HG02943 (cell line): ENCODE measurements at regions not wholly inside any gene's neighbourhood (a gene's known extent, or its start where the extent isn't known, plus 50 kb on each side); places are given as distances from the start of the nearest gene placed in this dataset.

Source experiments
- ATAC-seq: cut with Tn5 transposase; IDR thresholded peaks from one replicate; pipeline ENCODE4 v1.9.1; 2021; ENCODE audit warnings: mild to moderate bottlenecking, low read depth, moderate library complexity; ENCODE audit not compliant: unreplicated experiment

GRCh38 chr2:4130651-4131050, 427.3 kb downstream of the DCDC2C start:
- ATAC-seq: no peak

- ATAC-seq: no peak
These were observed 431.5 kb downstream of the DCDC2C start for GRCh38 chr2:4134551-4135550.

GRCh38 chr2:4135765-4136164, 432.4 kb downstream of the DCDC2C start:
- ATAC-seq: no peak

GRCh38 chr2:4139316-4139715, 435.9 kb downstream of the DCDC2C start:
- no peak for ATAC-seq

GRCh38 chr2:4139731-4140130, 436.4 kb downstream of the DCDC2C start:
- ATAC-seq: no peak

DNA sequence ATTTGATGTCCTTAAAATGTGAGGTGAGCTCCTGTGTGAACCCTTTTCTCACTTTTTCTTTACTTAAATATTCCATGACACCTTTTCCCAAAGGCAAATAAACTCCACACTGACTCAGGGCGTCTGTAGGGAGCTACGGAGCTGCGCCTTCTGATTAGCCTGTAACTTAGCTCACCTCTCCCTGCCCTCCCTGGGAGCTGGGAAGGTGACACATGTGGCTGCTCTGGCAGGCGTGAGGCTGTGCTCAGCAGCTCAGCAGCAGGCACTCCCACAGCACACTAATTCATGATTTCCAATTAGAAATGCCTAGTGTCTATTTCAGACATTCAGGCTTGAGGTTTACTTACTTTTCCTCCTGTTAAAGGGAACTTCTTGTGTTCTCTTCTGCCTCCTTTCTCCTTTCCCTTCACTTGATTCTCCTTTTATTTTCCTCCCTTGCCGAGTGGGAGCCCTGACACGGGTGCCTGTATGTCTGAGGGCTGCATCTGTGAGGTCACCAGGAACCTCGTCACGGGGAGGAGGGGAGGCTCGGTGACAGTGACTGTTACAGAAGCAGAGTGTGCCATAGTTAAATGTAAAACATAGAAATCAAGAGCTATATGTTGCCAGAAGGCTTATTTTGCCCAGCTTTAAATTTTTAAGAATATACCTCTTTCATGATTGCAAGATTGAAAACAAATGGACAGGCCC, 437.1 kb downstream of the DCDC2C start:
- no peak for ATAC-seq

- ATAC-seq: no peak
These were observed 441.4 kb downstream of the DCDC2C start for GRCh38 chr2:4144731-4145130.

GRCh38 chr2:4151521-4151920, 448.1 kb downstream of the DCDC2C start:
- ATAC-seq: no peak

DNA sequence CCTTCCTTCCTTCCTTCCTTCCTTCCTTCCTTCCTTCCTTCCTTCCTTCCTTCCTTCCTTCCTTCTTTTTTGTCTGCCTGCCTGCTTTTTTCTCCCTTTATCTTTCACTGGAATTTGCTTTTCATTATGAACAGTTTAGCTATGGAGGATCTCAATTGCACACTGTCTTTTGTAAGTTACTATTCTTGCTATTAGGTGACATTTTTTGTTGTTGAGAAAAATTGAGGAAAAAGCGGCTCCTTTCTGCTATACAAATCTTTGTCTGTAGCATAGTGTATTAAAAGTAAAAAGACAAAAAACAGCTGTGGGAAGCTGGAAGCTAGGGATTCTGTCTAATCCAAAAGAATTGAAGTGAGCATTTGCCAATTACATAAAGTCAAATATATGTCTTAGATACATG, 448.7 kb downstream of the DCDC2C start:
- ATAC-seq: no peak

GRCh38 chr2:4168834-4169233, 465.5 kb downstream of the DCDC2C start:
- no peak for ATAC-seq

DNA sequence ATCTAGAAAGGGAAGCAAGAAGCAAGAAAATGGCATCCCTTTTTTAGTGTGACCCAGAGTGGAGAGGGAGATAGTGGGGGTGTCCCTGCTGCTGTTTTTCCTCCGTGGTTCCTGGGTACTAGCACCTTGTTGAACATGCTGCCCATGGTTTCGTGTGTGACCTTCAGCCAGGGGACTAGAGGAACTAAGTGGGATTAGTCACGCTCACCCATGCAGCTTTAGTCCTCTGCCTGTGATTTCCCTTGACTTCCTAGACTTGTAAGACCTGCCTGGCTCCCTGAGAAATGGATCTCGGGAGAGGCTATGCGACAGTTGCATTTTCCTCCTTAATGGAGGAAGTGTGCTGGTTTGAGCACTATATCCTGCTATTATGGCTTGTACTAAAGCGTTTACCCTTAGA, 471.4 kb downstream of the DCDC2C start:
- ATAC-seq: no peak

DNA sequence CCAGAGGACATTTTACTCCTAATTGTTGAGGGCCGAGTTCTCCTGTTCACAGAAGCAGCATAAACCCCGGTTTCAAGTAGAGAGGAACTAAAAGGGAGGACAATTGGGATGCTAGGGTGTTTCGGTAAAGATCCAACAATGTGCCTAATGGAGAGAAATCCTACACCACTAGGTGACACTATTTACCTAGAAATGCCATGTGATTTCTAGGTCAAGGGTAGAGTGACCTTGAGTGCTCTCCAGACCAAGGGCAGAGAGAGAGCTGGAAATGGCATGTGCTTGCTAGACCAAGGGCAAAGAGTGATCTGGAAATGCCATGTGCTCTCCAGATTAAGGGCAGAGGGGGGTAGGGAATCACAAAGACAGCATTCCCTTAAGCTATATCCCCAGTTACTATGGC, 472.0 kb downstream of the DCDC2C start:
- no peak for ATAC-seq

DNA sequence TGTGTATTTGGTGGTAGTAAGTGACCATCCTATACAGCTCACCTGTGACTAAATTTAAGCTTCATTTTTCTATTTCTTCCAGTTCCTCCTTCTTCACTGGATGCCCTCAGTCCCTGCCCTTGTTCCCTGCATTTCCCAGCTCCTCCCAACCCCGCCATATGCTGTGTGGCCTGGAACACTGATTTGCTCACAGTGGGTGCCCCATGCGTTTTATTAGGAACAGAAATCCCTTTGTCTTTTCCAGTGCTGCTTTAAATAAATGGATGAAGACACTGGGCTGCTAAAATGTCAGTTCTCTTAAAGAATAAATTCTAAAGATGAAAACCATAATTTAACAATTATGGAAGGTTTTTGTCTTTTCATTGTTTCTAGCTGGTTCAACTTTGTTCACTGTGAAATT, 477.3 kb downstream of the DCDC2C start:
- ATAC-seq: no peak

DNA sequence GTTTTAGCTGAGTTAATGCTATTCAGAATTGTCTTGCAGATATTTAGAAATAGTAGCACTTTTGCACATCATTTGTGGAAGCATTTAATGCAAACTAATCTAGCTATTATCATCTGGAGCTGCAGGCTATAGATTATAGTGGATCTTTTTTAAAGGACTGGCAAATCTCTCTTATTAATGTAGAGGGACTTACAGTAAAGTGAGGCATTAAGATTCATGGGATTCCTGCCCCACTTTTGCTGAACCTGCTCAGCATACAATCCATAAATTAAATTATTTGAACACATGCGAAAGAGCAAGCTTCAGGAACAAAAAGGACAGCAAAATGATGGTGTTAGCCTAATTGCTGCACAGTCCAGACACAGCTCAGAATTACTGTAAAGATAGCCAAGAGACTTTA, 477.7 kb downstream of the DCDC2C start:
- no peak for ATAC-seq

- no peak for ATAC-seq
These were observed 485.2 kb downstream of the DCDC2C start for GRCh38 chr2:4188561-4188960.

DNA sequence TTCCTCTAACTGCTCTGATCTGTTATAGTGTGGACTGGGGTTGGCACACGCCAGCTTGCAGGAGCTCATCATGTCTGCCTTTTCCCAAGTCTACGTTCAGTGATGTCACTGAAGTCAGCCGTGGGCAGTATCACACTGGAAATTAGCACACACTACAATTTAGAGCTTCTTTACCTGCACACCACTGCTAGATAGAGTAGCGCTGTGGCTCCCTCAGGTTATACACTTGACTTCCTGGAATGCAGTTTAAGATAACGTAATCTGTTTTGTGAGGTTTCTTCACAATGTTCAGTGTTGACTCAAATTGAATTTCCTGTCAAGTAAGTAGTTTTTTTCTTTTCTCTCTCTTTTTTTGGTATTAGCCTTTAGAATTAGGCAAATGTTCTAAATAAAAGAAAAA, 487.2 kb downstream of the DCDC2C start:
- no peak for ATAC-seq

DNA sequence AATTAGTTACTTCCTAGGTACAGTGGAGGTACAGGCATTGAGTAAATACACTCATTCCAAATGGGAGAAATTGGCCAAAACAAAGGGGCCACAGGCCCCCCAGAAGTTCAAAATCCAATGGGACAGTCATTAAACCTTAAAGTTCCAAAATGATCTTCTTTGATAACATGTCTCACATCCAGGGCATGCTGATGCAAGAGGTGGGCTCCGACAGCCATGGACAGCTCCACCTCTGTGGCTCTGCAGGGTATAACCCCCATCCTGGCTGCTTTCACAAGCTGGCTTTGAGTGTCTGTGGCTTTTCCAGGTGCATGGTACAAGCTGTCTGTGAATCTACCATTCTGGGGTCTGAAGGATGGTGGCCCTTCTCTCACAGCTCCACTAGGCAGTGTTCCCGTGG, 488.7 kb downstream of the DCDC2C start:
- no peak for ATAC-seq

- no peak for ATAC-seq
These were observed 511.2 kb downstream of the DCDC2C start for GRCh38 chr2:4214444-4215205.

DNA sequence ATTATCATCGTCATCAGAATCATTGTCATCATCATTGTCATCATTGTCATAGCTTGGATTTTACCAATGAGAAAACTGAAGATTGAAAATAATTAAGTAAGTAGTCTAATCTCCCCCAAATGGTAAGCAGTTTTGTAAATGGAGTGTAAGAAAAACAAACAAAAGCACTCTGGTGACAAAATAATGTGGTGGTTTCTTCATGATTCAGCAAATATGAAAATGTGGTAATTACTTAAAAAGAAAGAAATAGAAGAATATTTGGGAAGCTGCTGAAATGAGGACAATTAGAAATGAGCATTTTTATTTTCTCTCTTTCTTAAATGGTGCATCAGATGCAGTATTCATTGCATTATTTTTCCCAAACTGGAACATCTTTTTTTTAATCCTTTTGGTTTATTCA, 514.4 kb downstream of the DCDC2C start:
- ATAC-seq: no peak

- no peak for ATAC-seq
These were observed 515.7 kb downstream of the DCDC2C start for GRCh38 chr2:4219101-4219500.

DNA sequence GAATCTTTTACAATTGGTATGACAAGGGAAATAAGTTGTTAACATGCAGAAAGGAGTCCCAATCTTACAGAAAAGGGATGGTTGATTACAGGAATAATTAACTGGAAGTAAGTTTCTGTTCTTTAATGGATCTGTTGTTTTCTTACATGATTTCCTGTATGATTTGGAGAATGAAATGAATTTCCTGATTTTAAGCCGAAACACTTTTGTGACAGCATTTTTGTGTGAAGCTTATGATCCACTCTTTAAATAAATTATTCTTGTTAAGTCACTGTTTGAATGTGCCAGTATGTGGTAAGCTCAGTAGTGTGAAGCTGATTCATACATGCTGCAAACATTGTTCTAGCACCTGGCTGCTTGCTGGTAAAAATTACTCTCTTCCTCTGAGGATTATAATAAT, 516.2 kb downstream of the DCDC2C start:
- no peak for ATAC-seq
